ENCODE measurements at regions not wholly inside any gene's neighbourhood (a gene's known extent, or its start where the extent isn't known, plus 50 kb on each side); places are given as distances from the start of the nearest gene placed in this dataset.
"Not testable (repeated sequence)": the region's sequence is repeated elsewhere in the genome, so short reads cannot be mapped to it uniquely, and the experiment has no call there.

DNA sequence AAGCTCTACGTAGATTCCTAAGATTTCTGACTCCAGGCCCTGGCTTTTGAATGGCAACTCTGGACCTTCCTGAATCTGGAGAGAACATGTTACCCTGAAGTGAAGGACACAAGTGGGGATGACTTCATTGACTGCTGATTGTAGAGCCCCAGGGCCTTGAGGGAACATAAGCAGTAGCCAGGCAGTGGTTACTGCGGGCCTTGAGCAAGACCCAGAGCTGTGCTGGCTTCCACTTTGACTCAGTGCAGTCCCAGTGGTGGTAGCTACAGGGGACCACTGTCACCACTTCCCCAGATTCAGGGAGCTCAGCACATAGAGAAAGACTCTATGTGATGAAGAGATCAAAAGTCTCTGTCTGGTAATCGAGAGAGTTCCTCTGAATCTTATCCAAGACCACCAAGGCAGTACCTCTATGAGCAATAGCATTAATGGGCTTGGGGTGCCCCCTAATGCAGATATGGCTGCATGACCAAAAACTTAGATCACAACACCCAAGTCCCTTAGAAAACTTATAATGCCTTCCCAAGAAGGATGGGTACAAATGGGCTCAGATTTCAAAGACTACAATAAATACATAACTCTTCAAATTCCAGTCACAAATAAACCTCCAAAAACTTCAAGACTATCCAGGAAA, 1278.3 kb downstream of the AMY1C start:
- no peak for FAIRE-seq
- no peak for DNase-seq (ENCODE audit: low spot score in 2 of 2)

DNA sequence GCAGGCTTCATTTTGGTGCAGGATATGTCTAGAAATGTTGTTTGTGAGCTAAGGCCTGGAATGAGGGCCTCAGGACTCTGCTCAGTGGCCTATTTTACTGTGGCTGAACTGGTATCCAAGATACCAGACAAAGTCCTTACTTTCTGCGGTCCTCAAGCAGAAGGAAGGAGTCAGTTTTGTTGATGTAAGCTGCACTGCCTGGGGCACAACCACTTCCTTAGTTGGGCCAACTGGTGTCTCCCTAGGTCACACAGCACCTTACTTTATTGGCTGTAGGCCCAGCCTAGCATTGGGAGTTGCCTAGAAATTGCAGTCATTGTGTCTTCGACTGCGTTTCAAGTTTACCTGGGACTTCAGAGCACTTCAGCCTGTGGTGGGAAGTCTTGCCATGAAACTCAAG, 1322.7 kb downstream of the AMY1C start:
- FAIRE-seq, result no peak
- no peak for DNase-seq (ENCODE audit: low spot score in 2 of 2)

DNA sequence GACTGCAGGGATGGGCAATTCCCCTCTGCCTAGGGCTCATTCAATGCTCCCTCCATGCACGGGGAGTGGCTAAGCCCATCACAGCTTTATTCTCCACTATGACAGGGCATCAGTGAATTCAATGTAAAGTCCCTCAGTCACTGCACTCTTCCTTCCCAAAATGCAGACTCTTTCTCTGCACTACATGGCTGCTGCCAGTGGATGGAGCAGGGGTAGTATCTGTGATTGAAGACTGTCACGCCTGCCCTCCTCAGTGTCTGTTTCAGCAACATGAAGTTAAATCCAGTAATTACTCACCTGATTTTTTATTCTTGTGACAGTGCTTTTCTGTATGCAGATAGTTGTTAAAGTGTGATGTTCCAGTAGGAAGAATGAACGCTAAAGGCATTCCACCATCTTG, 1323.2 kb downstream of the AMY1C start:
- no peak for DNase-seq (ENCODE audit: low spot score in 2 of 2)
- FAIRE-seq, result no peak

DNA sequence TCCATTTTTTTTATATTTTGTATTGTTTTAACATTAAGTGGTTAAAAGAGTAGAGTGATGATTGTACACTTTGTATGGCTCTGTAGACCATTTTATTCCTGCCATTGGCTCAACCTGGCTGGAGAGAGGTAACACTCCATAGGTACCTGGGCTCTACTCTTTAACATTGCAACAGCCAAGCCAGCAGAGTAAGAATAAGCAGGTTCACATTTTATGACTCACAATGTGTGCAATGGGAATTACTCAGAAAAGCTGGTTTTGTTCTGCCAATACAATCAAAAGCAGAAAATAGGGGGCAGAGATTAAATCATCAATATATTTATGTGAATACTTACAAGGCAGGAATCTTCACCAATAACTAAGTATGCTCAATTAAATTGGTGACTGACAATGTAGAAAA, 1324.0 kb downstream of the AMY1C start:
- DNase-seq (ENCODE audit: low spot score in 2 of 2) (no peak), FAIRE-seq (no peak)

DNA sequence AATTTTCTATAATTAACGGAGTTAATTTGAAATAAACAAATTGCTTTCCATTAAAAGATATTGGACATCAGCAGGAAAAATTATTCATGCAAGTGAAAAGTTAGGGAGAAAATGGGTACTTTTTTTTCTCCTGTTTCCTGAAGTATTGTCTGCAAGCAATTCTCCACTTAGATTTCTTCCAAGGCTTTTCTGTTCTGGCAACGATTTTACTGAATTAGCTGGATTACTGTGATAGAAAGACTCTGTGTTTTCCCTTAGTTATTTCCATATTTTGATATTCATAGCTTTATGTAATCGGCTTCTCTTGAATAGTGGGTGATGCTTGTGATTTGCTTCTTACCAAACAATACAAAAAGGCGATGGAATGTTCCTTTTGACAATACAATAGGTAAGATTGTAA, 1333.9 kb downstream of the AMY1C start:
- FAIRE-seq (no peak), DNase-seq (ENCODE audit: low spot score in 2 of 2) (no peak)

DNA sequence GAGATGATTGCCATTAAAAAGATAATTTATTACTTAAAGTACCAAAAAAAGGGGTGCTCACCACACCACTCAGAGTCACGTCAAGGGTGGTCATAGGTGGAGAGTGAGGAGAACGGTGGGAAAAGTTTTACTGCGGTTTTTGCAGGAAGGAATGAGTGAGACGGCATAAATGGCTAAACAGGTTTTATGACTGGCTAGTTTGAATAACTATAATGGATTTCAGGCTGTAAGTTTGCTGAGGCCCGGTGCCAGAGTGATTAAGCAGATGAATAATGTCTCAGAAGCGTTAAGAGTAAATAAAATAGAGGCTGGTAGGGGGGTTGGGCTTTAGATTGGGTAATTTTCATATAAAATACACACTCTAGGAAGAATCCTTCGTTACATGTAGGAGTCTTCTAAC, 1337.8 kb downstream of the AMY1C start:
- FAIRE-seq (no peak), DNase-seq (ENCODE audit: low spot score in 2 of 2) (no peak)

DNA sequence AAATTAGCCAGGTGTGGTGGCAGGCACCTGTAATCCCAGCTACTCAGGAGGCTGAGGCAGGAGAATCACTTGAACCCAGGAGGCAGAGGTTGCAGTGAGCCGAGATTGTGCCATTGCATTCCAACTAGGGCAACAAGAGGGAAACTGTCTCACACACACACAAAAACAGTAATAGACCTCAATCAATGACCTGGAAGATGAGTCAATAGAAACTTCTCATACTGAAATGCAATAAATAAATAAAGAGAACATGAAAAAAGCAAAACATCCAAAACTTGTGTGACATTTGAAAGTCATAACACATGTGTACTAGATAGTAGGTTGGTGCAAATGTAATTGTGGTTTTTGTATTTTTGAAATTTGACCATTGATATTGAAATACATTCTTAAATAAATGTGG, 1338.5 kb downstream of the AMY1C start:
- FAIRE-seq, result no peak
- no peak for DNase-seq (ENCODE audit: low spot score in 2 of 2)

DNA sequence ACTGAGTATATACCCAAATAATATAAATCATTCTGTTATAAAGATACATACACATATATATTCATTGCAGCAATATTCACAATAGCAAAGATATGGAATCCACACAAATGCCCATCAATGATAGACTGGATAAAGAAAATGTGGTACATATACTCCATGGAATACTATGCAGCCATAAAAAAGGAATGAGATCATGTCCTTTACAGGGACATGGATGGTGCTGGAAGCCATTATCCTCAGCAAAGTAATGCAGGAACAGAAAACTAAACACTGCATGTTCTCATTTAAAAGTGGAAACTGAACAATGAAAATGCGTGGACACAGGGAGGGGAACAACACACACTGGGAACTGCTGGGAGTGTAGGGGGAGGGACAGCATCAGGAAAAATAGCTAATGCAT, 1344.2 kb downstream of the AMY1C start:
- not testable (repeated sequence) for FAIRE-seq; DNase-seq (ENCODE audit: low spot score in 2 of 2)

DNA sequence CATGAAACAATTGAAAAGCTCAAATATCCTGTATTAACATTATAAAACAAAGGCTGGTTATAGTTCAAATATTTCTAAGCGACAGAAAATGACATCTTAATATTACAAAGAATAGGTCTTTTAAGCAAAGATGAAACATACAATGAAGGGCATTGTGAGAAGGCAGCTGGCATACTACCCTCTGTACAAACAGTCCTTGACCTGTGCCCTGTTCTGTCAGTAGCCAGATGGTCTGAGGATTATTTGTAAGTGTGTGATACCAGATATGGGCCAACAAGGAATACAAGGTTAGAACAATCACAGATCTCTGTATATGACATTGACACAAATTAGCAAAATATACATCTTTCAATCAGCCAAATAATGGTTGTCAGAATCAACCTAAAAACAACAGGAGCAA, 1350.4 kb downstream of the AMY1C start:
- DNase-seq (ENCODE audit: low spot score in 2 of 2) (no peak), FAIRE-seq (no peak)

DNA sequence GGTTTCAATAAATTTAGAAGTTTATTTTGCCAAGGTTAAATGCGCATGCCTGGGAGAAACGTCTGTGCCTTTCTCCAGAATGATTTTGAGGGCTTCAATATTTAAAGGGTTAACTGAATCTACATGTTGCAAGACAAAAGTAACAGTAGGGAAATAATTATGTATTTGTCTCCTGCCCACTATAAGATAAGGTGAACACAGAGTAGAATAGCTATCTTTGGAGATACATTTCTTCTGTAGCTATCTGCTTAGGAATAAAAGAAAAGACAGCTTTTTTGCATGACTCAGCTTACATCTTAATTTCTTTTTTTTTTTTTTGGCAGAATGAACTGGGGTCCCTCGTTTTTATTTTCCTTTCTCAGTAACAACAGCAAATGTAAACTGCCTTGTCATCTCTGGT, 1351.6 kb downstream of the AMY1C start:
- FAIRE-seq, result no peak
- no peak for DNase-seq (ENCODE audit: low spot score in 2 of 2)

DNA sequence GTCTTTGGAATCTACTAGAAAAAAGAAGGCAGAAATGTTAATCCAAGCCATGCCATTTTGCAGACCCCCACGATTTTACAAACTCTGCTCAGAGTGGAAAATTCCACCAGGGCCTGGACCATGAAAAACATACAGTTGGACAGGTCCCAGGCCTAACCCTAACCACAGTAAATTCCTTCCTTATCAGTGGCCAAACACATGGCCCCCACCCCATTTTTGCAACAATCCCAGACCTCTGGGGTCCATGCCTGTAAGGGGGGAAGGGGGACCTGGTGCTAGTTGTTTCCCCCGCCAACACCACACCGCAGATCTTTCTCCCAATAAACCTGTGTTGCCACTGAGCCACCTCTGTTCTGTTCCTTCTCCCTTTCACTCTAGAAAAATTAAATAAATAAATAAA, 1352.7 kb downstream of the AMY1C start:
- FAIRE-seq (no peak), DNase-seq (ENCODE audit: low spot score in 2 of 2) (no peak)

DNA sequence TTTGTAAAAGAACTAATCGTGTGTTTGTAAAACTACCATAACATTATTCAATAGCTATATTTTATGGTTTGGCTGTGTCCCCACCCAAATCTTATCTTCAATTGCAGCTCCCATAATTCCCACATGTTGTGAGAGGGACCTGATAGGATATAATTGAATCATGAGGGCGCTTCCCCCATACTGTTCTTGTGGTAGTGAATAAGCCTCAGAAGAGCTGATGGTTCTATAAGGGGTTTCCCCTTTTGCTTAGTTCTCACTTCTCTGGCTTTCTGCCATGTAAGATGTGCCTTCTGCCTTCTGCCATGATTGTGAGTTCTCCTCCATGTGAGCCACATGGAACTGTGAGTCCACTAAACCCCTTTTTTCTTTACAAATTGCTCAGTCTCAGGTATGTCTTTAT, 1372.3 kb downstream of the AMY1C start:
- FAIRE-seq (no peak), DNase-seq (ENCODE audit: low spot score in 2 of 2) (no peak)

DNA sequence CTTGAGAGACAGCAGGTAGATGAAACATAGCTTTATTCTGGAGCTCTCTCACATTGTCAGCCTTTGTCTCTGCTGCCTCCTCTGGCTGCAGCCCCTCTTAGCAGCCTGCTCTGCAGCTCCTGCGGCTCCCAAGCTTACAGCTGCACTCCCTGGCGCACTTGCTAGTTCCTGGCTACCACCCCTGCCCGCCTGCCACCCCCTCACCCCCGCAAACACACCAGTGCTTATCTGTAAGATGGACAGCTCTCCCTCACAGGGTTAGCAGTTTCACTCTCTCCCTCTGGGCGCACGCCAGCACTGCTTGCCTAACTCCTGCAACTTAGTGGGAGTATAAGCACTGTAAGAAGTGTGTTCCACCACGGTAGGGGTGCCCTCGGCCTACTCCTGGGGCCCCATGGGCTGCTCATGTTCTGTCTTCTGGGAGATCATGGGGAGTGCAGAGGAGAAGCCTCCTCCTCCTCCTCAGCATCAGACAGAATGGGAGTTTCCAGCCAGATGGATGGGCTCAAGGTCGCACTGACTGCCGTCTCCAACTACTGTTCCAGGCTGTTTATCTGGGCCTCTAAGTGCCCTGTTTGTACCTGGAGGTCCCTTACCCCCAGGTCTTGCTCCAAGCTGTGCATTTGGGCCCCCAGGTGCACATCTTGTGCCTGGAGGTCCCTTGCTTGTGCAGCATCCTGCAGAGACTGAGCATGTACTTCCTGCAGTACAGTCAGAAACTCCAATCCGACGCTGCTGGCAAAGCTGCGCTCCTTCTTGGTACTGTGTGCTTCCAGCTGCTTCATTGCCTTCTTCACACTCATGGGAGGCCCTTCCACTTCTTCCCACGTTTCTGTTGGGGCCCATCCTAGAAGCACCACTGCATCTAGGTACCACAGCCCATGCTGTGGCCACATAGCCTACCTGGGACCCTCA, 1388.1 kb downstream of the AMY1C start:
- DNase-seq (ENCODE audit: low spot score in 2 of 2), result no peak

DNA sequence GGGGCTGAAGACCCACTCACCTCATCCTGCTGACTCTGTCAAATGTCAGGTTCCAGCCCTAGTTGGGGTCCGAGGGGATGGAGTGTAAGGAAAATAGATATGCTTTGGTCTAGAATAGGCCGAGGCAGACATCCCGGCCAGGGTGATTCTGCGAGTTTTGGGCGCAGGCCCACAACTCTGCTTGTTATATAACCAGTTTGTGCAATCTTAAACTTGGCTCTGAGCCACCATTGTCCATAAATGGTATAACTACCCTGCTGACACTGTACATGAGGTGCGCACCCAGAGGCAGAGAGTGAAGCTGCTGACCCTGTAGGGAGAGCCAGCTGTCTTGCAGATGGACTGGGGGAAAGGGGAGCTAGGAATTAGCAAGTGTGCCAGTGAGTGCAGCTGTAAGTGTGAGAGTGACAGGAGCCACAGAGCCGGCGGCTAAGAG, 1388.8 kb downstream of the AMY1C start:
- DNase-seq (ENCODE audit: low spot score in 2 of 2) (no peak), FAIRE-seq (no peak)

More for the DNA sequence above, 1388.1 kb downstream of the AMY1C start:
- FAIRE-seq, result no peak

DNA sequence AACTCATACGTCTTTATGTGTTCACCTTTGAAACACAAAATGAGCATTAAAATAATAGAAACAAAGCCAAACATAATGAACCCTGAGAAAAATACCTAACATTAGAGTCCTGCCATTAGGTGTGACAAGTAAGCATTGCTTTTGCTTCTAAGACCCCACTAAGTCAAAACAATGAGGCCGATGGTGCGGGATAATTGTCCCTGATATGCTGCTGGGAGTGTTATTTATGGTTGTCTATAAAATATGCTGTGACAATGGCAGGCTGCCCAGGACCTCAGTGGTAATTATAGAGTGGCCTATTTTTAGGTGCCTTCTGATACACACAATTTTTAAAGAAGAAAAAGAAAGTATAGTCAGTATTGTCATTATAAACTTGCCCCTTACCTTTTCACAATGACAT, 1423.1 kb downstream of the AMY1C start:
- FAIRE-seq (no peak), DNase-seq (ENCODE audit: low spot score in 2 of 2) (no peak)

DNA sequence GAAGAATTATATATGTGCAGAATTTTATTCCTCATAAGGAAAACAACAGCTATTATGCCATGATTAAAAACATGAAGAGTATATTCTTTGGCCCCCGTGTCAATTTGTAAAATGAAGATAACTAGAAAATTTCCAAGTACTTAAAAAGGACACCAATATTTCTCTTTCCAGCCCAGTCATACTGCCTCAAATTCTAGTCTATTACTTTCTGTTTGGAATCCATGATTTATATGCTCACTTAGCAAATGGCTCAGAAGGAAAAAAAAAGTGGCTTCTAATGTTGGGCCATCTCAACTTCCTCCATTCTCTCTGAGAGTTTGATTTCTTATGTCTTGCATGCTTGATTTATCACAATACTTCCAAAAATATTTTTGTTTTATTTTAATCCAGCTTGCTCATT, 1431.1 kb downstream of the AMY1C start:
- DNase-seq (ENCODE audit: low spot score in 2 of 2) (no peak), FAIRE-seq (no peak)

DNA sequence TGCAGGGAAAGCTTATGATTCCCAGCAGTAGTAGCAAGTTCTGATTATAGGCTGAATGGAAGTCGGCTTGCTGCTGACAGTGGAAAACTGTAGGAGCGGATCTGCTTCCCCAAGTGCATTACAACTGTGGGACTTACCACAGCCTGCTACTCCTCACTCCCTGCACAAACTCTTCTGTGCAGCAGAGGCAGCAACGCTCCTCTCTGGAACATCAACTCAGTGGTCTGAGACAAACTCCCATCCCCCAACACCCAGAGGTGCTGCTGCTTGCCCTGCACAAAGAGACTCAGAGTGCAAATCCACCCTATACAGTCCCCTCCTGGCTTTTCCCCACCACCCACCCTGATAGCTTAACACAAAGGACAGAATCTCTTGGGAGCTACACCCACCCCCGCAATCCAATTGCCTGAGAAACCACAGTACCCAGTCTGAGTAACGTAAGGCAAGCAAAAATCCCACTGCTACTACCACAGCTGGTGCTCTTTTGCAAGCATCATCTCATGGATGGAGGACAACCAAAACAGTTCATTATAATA, 1455.2 kb downstream of the AMY1C start:
- DNase-seq (ENCODE audit: low spot score in 2 of 2), result no peak
- no peak for FAIRE-seq

DNA sequence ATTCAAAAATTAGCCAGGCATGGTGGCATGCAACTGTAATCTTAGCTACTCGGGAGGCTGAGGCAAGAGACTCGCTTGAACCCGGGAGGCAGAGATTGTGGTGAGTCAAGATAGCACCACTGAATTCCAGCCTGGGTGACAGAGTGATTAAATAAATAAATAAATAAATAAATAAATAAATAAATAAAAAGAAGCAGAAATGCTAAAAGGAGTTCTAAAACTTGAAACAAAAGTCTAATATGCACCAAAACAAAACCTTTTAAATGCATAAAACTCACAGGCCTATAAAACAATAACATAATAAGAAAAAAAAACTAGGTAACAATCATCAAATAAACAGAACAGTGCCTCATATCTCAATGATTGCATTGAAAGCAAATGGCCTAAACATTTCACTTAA, 1458.9 kb downstream of the AMY1C start:
- DNase-seq (ENCODE audit: low spot score in 2 of 2) (no peak), FAIRE-seq (no peak)

DNA sequence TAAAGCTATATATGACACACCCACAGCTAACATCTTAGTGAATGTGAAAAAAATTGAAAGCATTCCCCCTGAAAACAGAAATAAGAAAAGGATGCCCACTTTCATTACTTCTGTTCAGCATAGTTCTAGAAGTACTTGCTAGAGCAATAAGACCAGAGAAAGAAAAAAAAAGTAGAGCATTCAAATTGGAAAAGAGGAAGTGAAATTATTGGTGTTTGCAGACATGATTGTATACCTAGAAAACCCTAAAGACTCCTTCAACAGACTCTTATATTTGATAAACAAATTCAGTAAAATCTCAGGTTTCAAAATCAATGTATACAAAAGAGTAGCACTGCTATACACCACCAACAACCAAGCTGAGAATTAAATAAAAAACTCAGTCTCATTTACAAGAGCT, 1461.0 kb downstream of the AMY1C start:
- DNase-seq (ENCODE audit: low spot score in 2 of 2), result no peak
- no peak for FAIRE-seq

DNA sequence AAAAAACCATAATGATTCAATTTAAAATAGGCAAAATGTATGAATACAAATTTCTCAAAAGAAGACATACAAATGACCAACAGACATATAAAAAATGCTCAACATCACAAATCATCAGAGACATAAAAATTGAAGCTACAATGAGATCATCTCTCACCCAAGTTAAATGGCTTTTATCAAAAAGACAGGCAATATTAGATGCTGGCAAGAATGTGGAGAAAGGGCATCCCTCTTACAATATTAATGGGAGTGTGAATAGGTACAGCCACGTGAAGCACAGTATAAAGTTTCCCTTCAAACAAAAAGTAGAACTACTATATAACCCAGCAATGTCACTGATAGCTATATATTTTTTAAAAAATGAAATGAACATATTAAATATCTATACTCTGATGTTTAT, 1481.7 kb downstream of the AMY1C start:
- DNase-seq (ENCODE audit: low spot score in 2 of 2), result no peak

DNA sequence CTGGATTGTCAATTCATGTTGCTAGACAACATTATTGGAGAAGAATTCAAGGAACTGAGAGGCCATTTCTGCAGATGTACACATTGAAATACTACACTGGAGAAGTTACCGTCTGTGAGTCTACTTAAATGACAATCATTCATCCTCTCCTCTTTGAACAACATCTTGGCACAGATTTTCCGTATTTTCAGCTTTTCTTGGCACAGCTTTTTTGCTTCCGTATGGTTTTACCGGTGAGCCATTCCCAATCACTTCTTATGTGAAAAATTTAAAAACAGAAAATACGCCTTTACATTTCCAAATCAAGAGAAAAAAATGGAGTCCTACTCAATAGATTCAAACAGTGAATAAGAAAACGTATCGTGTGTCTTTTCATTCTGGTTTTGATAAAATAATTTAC, 1493.7 kb downstream of the AMY1C start:
- FAIRE-seq (no peak), DNase-seq (ENCODE audit: low spot score in 2 of 2) (no peak)

More for the DNA sequence above, 1481.7 kb downstream of the AMY1C start:
- FAIRE-seq, result no peak

DNA sequence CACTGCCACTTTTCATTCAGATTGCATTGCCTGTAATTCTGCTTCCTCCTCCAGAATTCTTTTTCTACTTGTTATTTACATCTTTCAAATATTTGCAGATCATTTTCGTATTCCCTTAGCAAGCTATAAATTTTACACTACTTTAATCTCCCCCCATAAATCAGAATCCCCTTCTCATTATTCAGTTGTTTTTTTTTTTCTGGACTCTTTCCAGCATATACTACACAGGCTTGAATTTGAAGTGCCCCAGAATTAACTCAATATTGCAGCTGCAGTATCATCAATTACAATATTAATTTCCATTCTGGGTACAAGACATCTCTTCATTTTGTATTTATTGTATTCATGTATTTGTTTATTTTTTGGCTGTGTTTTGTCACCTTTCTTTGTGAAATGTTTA, 1494.3 kb downstream of the AMY1C start:
- DNase-seq (ENCODE audit: low spot score in 2 of 2), result no peak
- no peak for FAIRE-seq
